Vagina (tissue), 2 donors: ENCODE measurements at regions not wholly inside any gene's neighbourhood (a gene's known extent, or its start where the extent isn't known, plus 50 kb on each side); places are given as distances from the start of the nearest gene placed in this dataset.
A peak's percentile ranks its signal among the peaks of the same experiment; 100 is the strongest.

Source experiments
- DNase-seq, 2 donors: peaks; one replicate each; pipeline ENCODE4 v3.0.0-alpha.2; 2017; ENCODE audit errors: extremely low spot score in 2 of 2
- H3K27ac ChIP-seq: fragments of 200-600 bp; sonication (generic); one replicate; pipeline ENCODE4 v1.5.1; 2019
- H3K27me3 ChIP-seq: fragments of 200-600 bp; sonication (generic); one replicate; pipeline ENCODE4 v1.5.1; 2019
- H3K36me3 ChIP-seq, 2 donors: fragments of 200-600 bp; sonication (generic); one replicate each; pipeline ENCODE4 v1.5.1; 2017 to 2019
- H3K4me1 ChIP-seq: fragments of 200-600 bp; sonication (generic); one replicate; pipeline ENCODE4 v1.5.1; 2019
- H3K4me3 ChIP-seq, 2 donors: fragments of 200-600 bp; sonication (generic); 1 replicate in 1 of 2; 2 replicates in 1 of 2; pipeline ENCODE4 v1.5.1; 2016 to 2019
- H3K9me3 ChIP-seq: fragments of 200-600 bp; sonication (generic); one replicate; pipeline ENCODE4 v1.5.1; 2019
- CTCF ChIP-seq, 3 experiments: fragments of 450-650 bp in 2 of 3; fragments of 200-600 bp in 1 of 3; sonication (generic) in 1 of 3; IDR thresholded peaks; one replicate each; pipeline ENCODE4 v1.5.1; 2017 to 2019; ENCODE audit warnings: antibody characterized with exemption in 3 of 3, mild to moderate bottlenecking in 2 of 3, moderate library complexity in 2 of 3
- POLR2A ChIP-seq, 2 donors: fragments of 450-650 bp; IDR thresholded peaks; one replicate each; pipeline ENCODE4 v1.6.1; 2017; ENCODE audit warnings: antibody characterized with exemption in 2 of 2, mild to moderate bottlenecking in 2 of 2, moderate library complexity in 2 of 2
- POLR2AphosphoS5 ChIP-seq, 2 donors: sonication (generic); formaldehyde crosslinking; IDR thresholded peaks; one replicate each; pipeline ENCODE4 v1.9.0; 2017; ENCODE audit warnings: antibody characterized with exemption in 2 of 2, mild to moderate bottlenecking in 2 of 2, low read depth in 1 of 2; ENCODE audit not compliant: insufficient read depth in 1 of 2
- intact Hi-C: fragments of 100-400 bp; cut with DNase I; formaldehyde crosslinking; loops from one replicate; pipeline ENCODE4 v1.15.1; 2023

GRCh38 chr18:76670564-76671288, 151.6 kb upstream of the ZNF236 start:
- Histone ChIP-seq H3K4me3 (no peak overlapping the region), H3K9me3 (no peaks in the 10 kb centered on the region), H3K4me1 (no peaks in the 10 kb centered on the region), H3K27me3 (no peaks in the 10 kb centered on the region), H3K27ac (no peak overlapping the region), H3K36me3 (no peaks in the 10 kb centered on the region)
- intact Hi-C loops, result no loop called here
- TF ChIP-seq POLR2AphosphoS5 (IDR thresholded peaks at IDR 0.05; ENCODE audit: insufficient read depth in 1 of 2, low read depth in 1 of 2) (no peak), POLR2A (IDR thresholded peaks at IDR 0.05) (no peak), CTCF (IDR thresholded peaks at IDR 0.05) (no peak)
- DNase-seq, result peak; percentile 61 to 89

- no peak overlapping the region for H3K27ac ChIP-seq
- TF ChIP-seq CTCF (IDR thresholded peaks at IDR 0.05) (no peak), POLR2AphosphoS5 (IDR thresholded peaks at IDR 0.05; ENCODE audit: insufficient read depth in 1 of 2, low read depth in 1 of 2) (no peak), POLR2A (IDR thresholded peaks at IDR 0.05) (no peak)
- H3K4me3 ChIP-seq, result no peak overlapping the region
- H3K27me3 ChIP-seq, result no peaks in the 10 kb centered on the region
- no peaks in the 10 kb centered on the region for H3K36me3 ChIP-seq
- DNase-seq, result peak; percentile 75 to 88
- intact Hi-C loops, result no loop called here
- no peaks in the 10 kb centered on the region for H3K9me3 ChIP-seq
- H3K4me1 ChIP-seq, result no peaks in the 10 kb centered on the region
Measured at GRCh38 chr18:76668546-76668945, 153.8 kb upstream of the ZNF236 start.

DNA sequence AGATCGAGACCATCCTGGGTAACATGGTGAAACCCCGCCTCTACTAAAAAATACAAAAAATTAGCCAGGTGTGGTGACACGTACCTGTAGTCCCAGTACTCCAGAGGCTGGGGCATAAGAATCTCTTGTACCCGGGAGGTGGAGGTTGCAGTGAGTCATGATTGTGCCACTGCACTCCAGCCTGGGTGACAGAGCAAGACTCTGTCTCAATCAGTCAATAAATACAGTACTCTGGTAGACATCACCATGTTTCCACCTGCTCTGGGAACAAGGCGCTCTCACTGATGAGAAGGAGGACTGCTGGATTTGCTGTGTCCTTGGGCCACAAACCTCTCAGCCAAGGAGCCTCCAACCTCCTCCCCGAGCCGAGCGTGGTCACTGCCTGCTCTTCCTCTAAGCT, 154.2 kb upstream of the ZNF236 start:
- Histone ChIP-seq H3K4me3 (no peak overlapping the region), H3K27ac (no peak overlapping the region), H3K9me3 (no peaks in the 10 kb centered on the region), H3K27me3 (no peaks in the 10 kb centered on the region), H3K36me3 (no peaks in the 10 kb centered on the region), H3K4me1 (no peaks in the 10 kb centered on the region)
- intact Hi-C loops, result no loop called here
- peak in 1 of 2 donors; percentile 56 for DNase-seq
- TF ChIP-seq CTCF (IDR thresholded peaks at IDR 0.05), result no peak
- TF ChIP-seq POLR2AphosphoS5 (IDR thresholded peaks at IDR 0.05; ENCODE audit: insufficient read depth in 1 of 2, low read depth in 1 of 2), result no peak
- TF ChIP-seq POLR2A (IDR thresholded peaks at IDR 0.05), result no peak

GRCh38 chr18:76667603-76668002, 154.8 kb upstream of the ZNF236 start:
- TF ChIP-seq POLR2A (IDR thresholded peaks at IDR 0.05) (no peak), POLR2AphosphoS5 (IDR thresholded peaks at IDR 0.05; ENCODE audit: insufficient read depth in 1 of 2, low read depth in 1 of 2) (no peak)
- DNase-seq, result peak; percentile 64 to 76

GRCh38 chr18:76662626-76663025, 159.7 kb upstream of the ZNF236 start:
- H3K27me3 ChIP-seq, result no peaks in the 10 kb centered on the region
- no peaks in the 10 kb centered on the region for H3K4me1 ChIP-seq
- H3K36me3 ChIP-seq, result no peaks in the 10 kb centered on the region
- no peak overlapping the region for H3K27ac ChIP-seq
- no peak for TF ChIP-seq POLR2AphosphoS5 (IDR thresholded peaks at IDR 0.05; ENCODE audit: insufficient read depth in 1 of 2, low read depth in 1 of 2)
- TF ChIP-seq POLR2A (IDR thresholded peaks at IDR 0.05), result no peak
- TF ChIP-seq CTCF (IDR thresholded peaks at IDR 0.05), result no peak
- no peaks in the 10 kb centered on the region for H3K9me3 ChIP-seq
- intact Hi-C loops, result no loop called here
- no peak overlapping the region for H3K4me3 ChIP-seq
- peak in 1 of 2 donors; percentile 9 for DNase-seq

More at GRCh38 chr18:76667603-76668002, 154.8 kb upstream of the ZNF236 start:
- Histone ChIP-seq H3K9me3 (no peaks in the 10 kb centered on the region), H3K4me1 (no peaks in the 10 kb centered on the region), H3K27me3 (no peaks in the 10 kb centered on the region), H3K27ac (no peak overlapping the region), H3K36me3 (no peaks in the 10 kb centered on the region), H3K4me3 (no peak overlapping the region)
- intact Hi-C loops, result no loop called here
